Stomach (tissue), 4 donors: ENCODE measurements at regions not wholly inside any gene's neighbourhood (a gene's known extent, or its start where the extent isn't known, plus 50 kb on each side); places are given as distances from the start of the nearest gene placed in this dataset.

Experiments used
- CTCF ChIP-seq, 7 experiments: fragments of 450-650 bp in 4 of 7; fragments of 200-600 bp in 3 of 7; sonication (generic) in 3 of 7; IDR thresholded peaks; one replicate each; pipeline ENCODE4 v1.5.1; 2016 to 2019; ENCODE audit warnings: antibody characterized with exemption in 7 of 7, control low read depth in 2 of 7, mild to moderate bottlenecking in 1 of 7
- POLR2A ChIP-seq, 4 donors: fragments of 450-650 bp; IDR thresholded peaks; one replicate each; pipeline ENCODE4 v1.6.1; 2016; ENCODE audit warnings: antibody characterized with exemption in 4 of 4, control low read depth in 2 of 4, mild to moderate bottlenecking in 1 of 4, moderate library complexity in 1 of 4
- POLR2AphosphoS5 ChIP-seq, 3 donors: sonication (generic); formaldehyde crosslinking; IDR thresholded peaks; one replicate each; pipeline ENCODE4 v1.6.1; 2016; ENCODE audit warnings: antibody characterized with exemption in 3 of 3

DNA sequence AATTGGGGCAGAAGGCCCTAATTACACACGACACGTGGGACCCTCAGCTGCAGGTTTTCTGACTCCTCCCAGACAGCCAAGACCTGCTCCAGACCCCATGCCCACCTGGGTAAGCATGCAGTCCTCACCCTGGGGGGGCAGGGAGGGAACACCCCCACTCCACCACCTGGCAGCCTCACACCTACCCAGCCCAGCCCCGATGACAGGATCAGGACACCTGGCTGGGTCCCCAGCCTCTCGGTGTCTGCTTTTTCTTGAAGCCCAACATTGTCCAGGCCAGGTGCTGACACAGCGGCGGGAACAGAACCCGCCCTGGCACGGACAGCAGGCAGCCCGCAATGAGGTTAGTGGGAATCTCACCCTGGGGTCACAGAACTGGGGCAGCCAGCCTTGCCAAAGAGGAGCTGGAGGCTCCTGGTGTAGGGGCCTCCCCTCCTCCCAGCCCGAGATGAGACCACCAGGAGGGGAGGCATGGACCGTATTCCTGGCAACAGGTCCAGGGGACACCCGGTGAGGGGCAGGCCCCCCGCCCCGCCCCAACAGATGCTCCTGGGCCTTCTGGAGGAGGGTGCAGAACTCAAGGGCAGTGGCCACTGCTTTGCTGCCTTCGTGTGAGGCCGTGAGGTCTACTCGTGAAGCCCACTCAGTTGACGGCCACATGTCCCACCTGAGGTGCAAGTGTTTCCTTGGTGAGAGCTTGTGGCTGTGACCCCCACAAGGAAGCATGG is 103.8 kb downstream of the DLL1 start:
- TF ChIP-seq CTCF (IDR thresholded peaks at IDR 0.05) = no peak
- no peak for TF ChIP-seq POLR2A (IDR thresholded peaks at IDR 0.05)
- TF ChIP-seq POLR2AphosphoS5 (IDR thresholded peaks at IDR 0.05) = no peak
